ENCODE measurements at regions not wholly inside any gene's neighbourhood (a gene's known extent, or its start where the extent isn't known, plus 50 kb on each side); places are given as distances from the start of the nearest gene placed in this dataset.

GRCh38 chr4:3871181-3871852, 105.1 kb downstream of the ADRA2C start:
- TF ChIP-seq CTCF (IDR thresholded peaks at IDR 0.05; ENCODE audit: low read depth, low read length) (no peak), EZH2phosphoT487 (IDR thresholded peaks at IDR 0.05; ENCODE audit: low read depth) (no peak)

All from OCI-LY3 (cell line).